Heart right ventricle (tissue), 16 donors: ENCODE measurements at regions not wholly inside any gene's neighbourhood (a gene's known extent, or its start where the extent isn't known, plus 50 kb on each side); places are given as distances from the start of the nearest gene placed in this dataset.

Source experiments
- ATAC-seq, 8 donors: fragments of 200-7000 bp; cut with Tn5 transposase; one replicate each; pipeline ENCODE4 v1.9.1; 2020; ENCODE audit warnings: mild to moderate bottlenecking in 8 of 8, moderate library complexity in 8 of 8, moderate number of reproducible peaks in 1 of 8
- DNase-seq, 2 donors: peaks; one replicate each; pipeline ENCODE4 v3.0.0-alpha.2; 2020
- H3K27ac ChIP-seq, 10 donors: fragments of 200-600 bp; sonication (generic) in 2 of 10; one replicate each; pipeline versions ENCODE4 v1.5.0 to v1.8.0; 2020 to 2022; ENCODE audit warnings: mild to moderate bottlenecking in 3 of 10
- H3K27me3 ChIP-seq, 7 donors: fragments of 200-600 bp; one replicate each; pipeline ENCODE4 v1.8.0; 2021 to 2022; ENCODE audit warnings: mild to moderate bottlenecking in 2 of 7
- H3K36me3 ChIP-seq, 9 donors: fragments of 200-600 bp; sonication (generic) in 1 of 9; one replicate each; pipeline versions ENCODE4 v1.5.0 to v1.8.0; 2020 to 2022; ENCODE audit warnings: mild to moderate bottlenecking in 2 of 9
- H3K4me1 ChIP-seq, 9 donors: fragments of 200-600 bp; sonication (generic) in 1 of 9; one replicate each; pipeline versions ENCODE4 v1.5.0 to v1.8.0; 2020 to 2022; ENCODE audit warnings: mild to moderate bottlenecking in 4 of 9
- H3K4me3 ChIP-seq, 10 donors: fragments of 200-600 bp; sonication (generic) in 2 of 10; one replicate each; pipeline versions ENCODE4 v1.5.0 to v1.8.0; 2020 to 2022; ENCODE audit warnings: mild to moderate bottlenecking in 7 of 10, moderate library complexity in 2 of 10
- H3K9me3 ChIP-seq, 11 donors: fragments of 200-600 bp in 10 of 11; sonication (generic) in 2 of 11; one replicate each; pipeline versions ENCODE4 v1.5.0 to v1.8.0; 2013 to 2022; ENCODE audit warnings: mild to moderate bottlenecking in 2 of 11, control low read depth in 1 of 11, moderate library complexity in 1 of 11
- CTCF ChIP-seq, 9 donors: fragments of 200-600 bp; sonication (generic) in 2 of 9; IDR thresholded peaks; one replicate each; pipeline versions ENCODE4 v1.5.0 to v1.8.0; 2021 to 2022; ENCODE audit warnings: antibody characterized with exemption in 9 of 9, mild to moderate bottlenecking in 5 of 9, moderate library complexity in 1 of 9
- WGBS, 2 donors: extraction: QIAGEN DNeasy Blood & Tissue Kit; methylation state at CpG; one replicate each; pipeline ENCODE4 v1.1.7; 2013; ENCODE audit warnings: inconsistent platforms in 1 of 2; 5-methylcytosine and 5-hydroxymethylcytosine counted together
- intact Hi-C, 10 donors: fragments of 100-400 bp; cut with DNase I; formaldehyde crosslinking; loops; one replicate each; pipeline versions ENCODE4 v1.11.1 to v1.14.2; 2022
- donor health status: Arrhythmogenic right ventricular cardiomyopathy.
- donor health status: ischemic (EF 13 %, LVEDD 7.1; RV severe dilation, severe dysfunction).
- donor health status: healthy with polysubstance abuse.
- donor health status: DM: no; HTN: yes; CAD: no.
- donor health status: DM: no; HTN: no; CAD: no.
- donor health status: ischemic (EF 25% LVEDD 6.9; RV normal size, moderate dysfunction).
- donor health status: ischemic (EF 25% LVEDD 5.7; RV mildly dilated, moderate dysfunction).
- donor health status: healthy.
- donor health status: DM: yes; HTN: yes; CAD: no.
- donor health status: Ischemic cardiomyopathy.
- donor health status: ischemic (EF 35%, LVEDD 5.7; RV mildly dilated, moderate dysfunction).
- donor health status: nonischemic (EF 11% LVEDD 7.7; RV severe dilation, severe dysfunction).
- donor health status: DM: yes; HTN: yes; CAD: no.
- donor health status: PGD.
- donor health status: ischemic (EF 29% LVEDD 5.4; RV normal size, mild dysfunction).
- donor health status: nonischemic (EF 23%, LVEDD 6.1; RV moderate dilation, normal function).

- 75 to 76% methylated on average over 3 of the region's 3 CpGs for WGBS, 2 donors
- Histone ChIP-seq H3K4me3 (no peak overlapping the region), H3K4me1 (no peaks in the 10 kb centered on the region), H3K9me3 (no peaks in the 10 kb centered on the region), H3K27ac (no peak overlapping the region), H3K36me3 (no peaks in the 10 kb centered on the region), H3K27me3 (peaks cover 0 to 3% (median 0%) of the 10 kb centered on the region in 7 donors)
- ATAC-seq (no peak), DNase-seq (no peak)
- TF ChIP-seq CTCF (IDR thresholded peaks at IDR 0.05): no peak
- intact Hi-C loops: no loop called here
These were observed 113.0 kb downstream of the KIF4B start for GRCh38 chr5:155126573-155126972.

GRCh38 chr5:155127552-155127951, 114.0 kb downstream of the KIF4B start:
- intact Hi-C loops: no loop called here
- H3K36me3 ChIP-seq: no peaks in the 10 kb centered on the region
- no peak overlapping the region for H3K27ac ChIP-seq
- H3K27me3 ChIP-seq: peaks cover 0 to 3% (median 0%) of the 10 kb centered on the region in 7 donors
- WGBS, 2 donors: 92 to 95% methylated on average over 5 of the region's 5 CpGs
- no peak for DNase-seq
- no peak overlapping the region for H3K4me3 ChIP-seq
- no peak for ATAC-seq
- no peaks in the 10 kb centered on the region for H3K4me1 ChIP-seq
- no peak for TF ChIP-seq CTCF (IDR thresholded peaks at IDR 0.05)
- no peaks in the 10 kb centered on the region for H3K9me3 ChIP-seq

- intact Hi-C loops: no loop called here
- ATAC-seq (no peak), DNase-seq (no peak)
- Histone ChIP-seq H3K36me3 (no peaks in the 10 kb centered on the region), H3K27me3 (peaks cover 0 to 3% (median 0%) of the 10 kb centered on the region in 7 donors), H3K9me3 (no peaks in the 10 kb centered on the region), H3K4me1 (no peaks in the 10 kb centered on the region), H3K4me3 (no peak overlapping the region), H3K27ac (no peak overlapping the region)
- no peak for TF ChIP-seq CTCF (IDR thresholded peaks at IDR 0.05)
- 84 to 90% methylated on average over 7 of the region's 7 CpGs for WGBS, 2 donors
These were observed 115.4 kb downstream of the KIF4B start for GRCh38 chr5:155128786-155129512.

- no peak for DNase-seq
- Histone ChIP-seq H3K4me1 (no peaks in the 10 kb centered on the region), H3K27ac (no peak overlapping the region), H3K9me3 (no peaks in the 10 kb centered on the region), H3K4me3 (no peak overlapping the region), H3K36me3 (no peaks in the 10 kb centered on the region), H3K27me3 (peaks cover 0 to 3% (median 0%) of the 10 kb centered on the region in 7 donors)
- intact Hi-C loops: no loop called here
- ATAC-seq: no peak
- TF ChIP-seq CTCF (IDR thresholded peaks at IDR 0.05): no peak
These were observed 115.9 kb downstream of the KIF4B start for GRCh38 chr5:155129513-155129880.
